ENCODE measurements at regions not wholly inside any gene's neighbourhood (a gene's known extent, or its start where the extent isn't known, plus 50 kb on each side); places are given as distances from the start of the nearest gene placed in this dataset.
A peak's percentile ranks its signal among the peaks of the same experiment; 100 is the strongest.

DNA sequence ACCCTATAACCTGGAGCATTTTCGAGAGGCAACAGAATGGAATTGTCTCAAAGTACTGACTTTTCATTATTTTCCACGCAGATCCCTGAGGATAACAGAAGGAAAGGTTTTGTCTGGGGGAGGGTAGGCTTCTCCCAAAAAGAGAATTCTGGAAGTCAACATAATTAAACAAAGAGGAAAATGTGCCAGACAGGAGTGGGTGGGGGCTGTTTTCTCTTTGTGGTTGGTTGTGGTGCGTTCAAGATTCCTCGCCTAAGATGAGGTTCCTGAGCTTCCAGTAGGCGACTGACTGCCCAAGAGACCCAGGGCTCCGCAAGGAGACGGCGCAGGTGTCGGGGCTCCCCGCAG lies 70.4 kb downstream of the SOX4 start:
- WGBS, 4 donors, result 27 to 32% (median 31%) methylated on average over 8 to 10 of the region's 10 CpGs
- peaks cover 0 to 39% (median 17%) of the 10 kb centered on the region in 12 donors for H3K4me1 ChIP-seq
- H3K9me3 ChIP-seq, result no peaks in the 10 kb centered on the region
- H3K4me3 ChIP-seq, result peak overlapping the region; percentile 46 to 69 (median 56)
- no peak for TF ChIP-seq POLR2A (IDR thresholded peaks at IDR 0.05)
- TF ChIP-seq, protein P1, sequence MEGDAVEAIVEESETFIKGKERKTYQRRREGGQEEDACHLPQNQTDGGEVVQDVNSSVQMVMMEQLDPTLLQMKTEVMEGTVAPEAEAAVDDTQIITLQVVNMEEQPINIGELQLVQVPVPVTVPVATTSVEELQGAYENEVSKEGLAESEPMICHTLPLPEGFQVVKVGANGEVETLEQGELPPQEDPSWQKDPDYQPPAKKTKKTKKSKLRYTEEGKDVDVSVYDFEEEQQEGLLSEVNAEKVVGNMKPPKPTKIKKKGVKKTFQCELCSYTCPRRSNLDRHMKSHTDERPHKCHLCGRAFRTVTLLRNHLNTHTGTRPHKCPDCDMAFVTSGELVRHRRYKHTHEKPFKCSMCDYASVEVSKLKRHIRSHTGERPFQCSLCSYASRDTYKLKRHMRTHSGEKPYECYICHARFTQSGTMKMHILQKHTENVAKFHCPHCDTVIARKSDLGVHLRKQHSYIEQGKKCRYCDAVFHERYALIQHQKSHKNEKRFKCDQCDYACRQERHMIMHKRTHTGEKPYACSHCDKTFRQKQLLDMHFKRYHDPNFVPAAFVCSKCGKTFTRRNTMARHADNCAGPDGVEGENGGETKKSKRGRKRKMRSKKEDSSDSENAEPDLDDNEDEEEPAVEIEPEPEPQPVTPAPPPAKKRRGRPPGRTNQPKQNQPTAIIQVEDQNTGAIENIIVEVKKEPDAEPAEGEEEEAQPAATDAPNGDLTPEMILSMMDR (IDR thresholded peaks at IDR 0.05), result no peak
- intact Hi-C loops (cut with DNase I), result loop anchor here in 4 of 10 donors (1.0 to 10.0 kb wide), 6 partner anchors 19 to 261 kb away; no protein-coding TSS in a partner anchor
- H3K27me3 ChIP-seq, result peaks cover 0 to 53% (median 24%) of the 10 kb centered on the region in 9 donors
- H3K36me3 ChIP-seq, result no peaks in the 10 kb centered on the region
- DNase-seq (no peak), ATAC-seq (no peak)
- peak overlapping the region in 4 of 12 donors; percentile 28 to 54 (median 49) for H3K27ac ChIP-seq

DNA sequence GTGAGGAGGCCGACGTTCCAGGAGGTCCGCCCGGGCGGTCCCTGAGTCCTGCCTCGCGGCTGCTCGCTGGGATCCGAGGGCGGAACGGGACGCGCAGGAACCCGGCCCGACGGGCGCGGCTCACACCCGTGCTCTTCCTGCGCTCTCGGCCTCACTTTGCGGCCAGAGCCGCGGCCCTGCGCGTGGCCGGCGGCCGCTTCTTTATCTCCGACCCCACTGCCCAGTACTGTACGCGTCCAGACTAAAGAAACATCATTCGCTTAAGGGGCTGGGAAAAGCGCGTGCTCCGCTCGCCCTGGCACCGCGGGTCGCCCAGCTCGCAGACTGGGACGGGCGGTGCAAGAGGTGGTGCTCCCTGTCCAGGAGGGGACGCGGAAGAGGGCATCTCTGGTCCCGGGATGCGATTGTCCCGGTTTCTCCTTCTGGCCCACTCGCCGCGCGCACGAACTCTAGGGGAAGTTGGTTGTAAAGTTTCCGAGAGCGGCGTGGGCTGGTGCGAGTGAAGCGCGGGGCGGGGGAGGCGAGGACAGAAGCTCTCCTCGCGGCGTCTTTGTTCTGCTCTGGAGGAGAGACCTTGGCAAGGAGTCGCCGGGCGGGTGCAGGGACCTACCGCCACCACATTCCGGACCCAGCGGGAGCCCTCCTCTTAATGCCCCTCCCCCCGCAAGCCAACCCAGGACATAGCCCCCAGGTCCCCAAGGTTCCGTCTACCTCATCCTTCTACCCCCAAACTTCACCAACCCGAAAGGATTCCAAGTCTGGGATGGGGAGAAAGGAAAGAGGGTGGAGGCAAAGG lies 71.0 kb downstream of the SOX4 start:
- 1 to 2% (median 1%) methylated on average over 48 to 73 of the region's 73 CpGs for WGBS, 4 donors
- peaks cover 0 to 53% (median 24%) of the 10 kb centered on the region in 9 donors for H3K27me3 ChIP-seq

DNA sequence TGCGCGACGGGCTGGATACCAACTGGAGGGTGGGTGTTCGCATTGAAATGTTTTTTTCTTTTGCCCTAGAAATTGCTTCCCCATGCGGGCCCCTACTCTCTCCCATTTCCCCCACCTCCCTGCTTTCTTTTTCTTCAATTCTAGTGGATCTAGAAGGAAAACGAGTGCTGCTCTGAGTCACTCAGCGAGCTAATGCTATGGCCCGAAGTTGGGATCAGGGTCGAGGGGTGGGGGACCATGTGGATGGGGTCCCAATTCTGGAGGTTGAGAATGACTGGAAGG lies 71.5 kb downstream of the SOX4 start:
- TF ChIP-seq POLR2A (IDR thresholded peaks at IDR 0.05), result no peak
- TF ChIP-seq, protein P1 (IDR thresholded peaks at IDR 0.05), result no peak
- peak overlapping the region; percentile 46 to 69 (median 56) for H3K4me3 ChIP-seq
- peaks cover 0 to 53% (median 24%) of the 10 kb centered on the region in 9 donors for H3K27me3 ChIP-seq
- 0 to 2% (median 2%) methylated on average over 9 of the region's 9 CpGs for WGBS, 4 donors
- peaks cover 0 to 39% (median 17%) of the 10 kb centered on the region in 12 donors for H3K4me1 ChIP-seq
- ATAC-seq (peak in 2 of 4 donors; percentile 8 to 24), DNase-seq (no peak)
- H3K36me3 ChIP-seq, result no peaks in the 10 kb centered on the region
- no peaks in the 10 kb centered on the region for H3K9me3 ChIP-seq
- intact Hi-C loops (cut with DNase I), result loop anchor here in 5 of 10 donors (2.0 to 10.0 kb wide), 5 partner anchors 68 to 260 kb away; no protein-coding TSS in a partner anchor
- peak overlapping the region in 4 of 12 donors; percentile 53 to 68 (median 57) for H3K27ac ChIP-seq

More for the DNA sequence above, 71.0 kb downstream of the SOX4 start:
- peak in 3 of 4 donors; percentile 57 to 67 (median 61) for ATAC-seq
- Histone ChIP-seq H3K4me3 (peak overlapping the region; percentile 46 to 69 (median 56)), H3K27ac (peak overlapping the region in 9 of 12 donors; percentile 20 to 62 (median 52)), H3K9me3 (no peaks in the 10 kb centered on the region), H3K4me1 (peaks cover 0 to 39% (median 17%) of the 10 kb centered on the region in 12 donors), H3K36me3 (no peaks in the 10 kb centered on the region)
- peak; percentile 39 to 65 (median 48) for DNase-seq
- intact Hi-C loops (cut with DNase I), result loop anchor here in 6 of 10 donors (2.0 to 10.0 kb wide), 5 partner anchors 67 to 260 kb away; no protein-coding TSS in a partner anchor
- TF ChIP-seq, protein P1 (IDR thresholded peaks at IDR 0.05), result no peak
- no peak for TF ChIP-seq POLR2A (IDR thresholded peaks at IDR 0.05)

Data from heart left ventricle (tissue), 16 donors.